HepG2 (cell line): ENCODE measurements at regions not wholly inside any gene's neighbourhood (a gene's known extent, or its start where the extent isn't known, plus 50 kb on each side); places are given as distances from the start of the nearest gene placed in this dataset.

Source experiments
- ATAC-seq: fragments of 200-7000 bp; cut with Tn5 transposase; 3 replicates; pipeline ENCODE4 v1.9.1; 2020; ENCODE audit warnings: mild to moderate bottlenecking, moderate library complexity
- BruUV-seq: library from RNA; stranded (reverse); fragments of 400-500 nt; replicated peaks from 2 replicates; lab custom pipeline; 2021; lab: Mats Ljungman, UMichigan
- CTCF ChIA-PET: fragments of 300-600 bp; formaldehyde crosslinking; extraction: SDS; loops from one replicate; lab custom pipeline; 2021; ENCODE audit warnings: low total read pairs, inconsistent platforms, low intra/inter-chr PET ratio; lab: Yijun Ruan, JAX
- POLR2A ChIA-PET: fragments of 350-600 bp; sonication (Branson Sonifier 250); formaldehyde crosslinking; loops from one replicate; lab custom pipeline; 2020; ENCODE audit warnings: antibody characterized with exemption, inconsistent platforms; lab: Yijun Ruan, JAX
- DNase-seq: peaks from one replicate; pipeline ENCODE4 v3.0.0-alpha.2; 2015; ENCODE audit warnings: low spot score
- FAIRE-seq: peaks from 3 replicates; lab custom pipeline; 2011; peaks lifted over from hg19 to GRCh38; lab: Jason Lieb, UNC
- H2AFZ ChIP-seq: one replicate; pipeline ENCODE4 v1.6.1; 2011; ENCODE audit warnings: low read length, inconsistent platforms
- H3K27ac ChIP-seq: fragments of 300-600 bp; 3 replicates; pipeline ENCODE4 v1.8.0; 2011; ENCODE audit warnings: mixed run types, mild to moderate bottlenecking, mixed read lengths, low read length, inconsistent platforms; ENCODE audit not compliant: insufficient read depth; ENCODE audit errors: extremely low read length
- H3K27me3 ChIP-seq, 2 experiments: fragments of 200-600 bp in 1 of 2; 2 replicates in 1 of 2; 3 replicates in 1 of 2; pipeline versions ENCODE4 v1.6.0 to v1.8.0; 2011; ENCODE audit warnings: low read length in 2 of 2, mild to moderate bottlenecking in 2 of 2, moderate library complexity in 2 of 2, inconsistent platforms in 1 of 2; ENCODE audit not compliant: insufficient read depth in 2 of 2, control insufficient read depth in 1 of 2
- H3K36me3 ChIP-seq, 2 experiments: fragments of 200-600 bp in 1 of 2; replicated peaks in 1 of 2; 2 replicates in 1 of 2; 3 replicates in 1 of 2; pipeline versions ENCODE4 v1.5.1 to v1.8.0; 2011; ENCODE audit warnings: low read length in 2 of 2, inconsistent platforms in 1 of 2; ENCODE audit not compliant: insufficient read depth in 2 of 2, control insufficient read depth in 1 of 2
- H3K4me1 ChIP-seq: 2 replicates; pipeline ENCODE4 v1.5.1; 2012; ENCODE audit warnings: low read length, inconsistent platforms; ENCODE audit not compliant: insufficient read depth
- H3K4me2 ChIP-seq: 2 replicates; pipeline ENCODE4 v1.6.0; 2011; ENCODE audit warnings: low read depth, low read length, inconsistent platforms
- H3K4me3 ChIP-seq, 3 experiments: fragments of 200-600 bp in 1 of 3; sonication (generic), shearing (Covaris generic) in 1 of 3; replicated peaks in 1 of 3; 2 replicates each; pipeline ENCODE4 v1.5.1; 2011 to 2016; ENCODE audit warnings: low read length in 3 of 3, inconsistent platforms in 2 of 3, low read depth in 2 of 3, mild to moderate bottlenecking in 2 of 3, control low read depth in 1 of 3, mixed read lengths in 1 of 3; ENCODE audit not compliant: insufficient read depth in 1 of 3
- H3K79me2 ChIP-seq: one replicate; pipeline ENCODE4 v1.6.1; 2011; ENCODE audit warnings: low read length, inconsistent platforms; ENCODE audit not compliant: insufficient read depth
- H3K9ac ChIP-seq: 2 replicates; pipeline ENCODE4 v1.6.0; 2011; ENCODE audit warnings: mild to moderate bottlenecking, low read depth, low read length, inconsistent platforms; ENCODE audit not compliant: insufficient read depth
- H3K9me3 ChIP-seq: 2 replicates; pipeline ENCODE4 v1.5.1; 2012; ENCODE audit warnings: mild to moderate bottlenecking, low read length
- H4K20me1 ChIP-seq: 2 replicates; pipeline ENCODE4 v1.6.0; 2011; ENCODE audit warnings: inconsistent platforms, mild to moderate bottlenecking, low read length, moderate library complexity; ENCODE audit not compliant: insufficient read depth
- DPF2 ChIP-seq: sonication (generic); formaldehyde crosslinking; IDR thresholded peaks from 2 replicates; pipeline ENCODE4 v1.4.0; 2020; ENCODE audit warnings: mild to moderate bottlenecking, low read depth, missing genetic modification reagents, borderline replicate concordance
- PHF21A ChIP-seq: sonication (generic); formaldehyde crosslinking; IDR thresholded peaks from 2 replicates; pipeline ENCODE4 v1.5.0; 2020; ENCODE audit warnings: mild to moderate bottlenecking, missing genetic modification reagents
- POLR2A ChIP-seq, 2 experiments: IDR thresholded peaks; 2 replicates each; pipeline ENCODE4 v1.6.1; 2011; ENCODE audit warnings: low read depth in 2 of 2, low read length in 2 of 2, mild to moderate bottlenecking in 1 of 2, moderate library complexity in 1 of 2; ENCODE audit not compliant: insufficient read depth in 1 of 2
- PREB ChIP-seq: sonication (generic); formaldehyde crosslinking; IDR thresholded peaks from 2 replicates; pipeline ENCODE4 v1.4.0; 2020; ENCODE audit warnings: missing genetic modification reagents
- RAD51 ChIP-seq: fragments of 450-650 bp; IDR thresholded peaks from 2 replicates; pipeline ENCODE4 v1.6.1; 2016; ENCODE audit warnings: borderline replicate concordance
- XBP1 ChIP-seq: sonication (generic); formaldehyde crosslinking; IDR thresholded peaks from 2 replicates; pipeline ENCODE4 v1.5.0; 2020; ENCODE audit warnings: missing genetic modification reagents
- ZNF20 ChIP-seq: sonication (generic); formaldehyde crosslinking; IDR thresholded peaks from 2 replicates; pipeline ENCODE4 v1.4.0; 2020; ENCODE audit warnings: mild to moderate bottlenecking, moderate library complexity, missing genetic modification reagents
- ZNF232 ChIP-seq: sonication (generic); formaldehyde crosslinking; IDR thresholded peaks from 2 replicates; pipeline ENCODE4 v1.4.0; 2020; ENCODE audit warnings: missing genetic modification reagents, borderline replicate concordance
- ZNF318 ChIP-seq: sonication (generic); formaldehyde crosslinking; IDR thresholded peaks from 2 replicates; pipeline ENCODE4 v1.4.0; 2020; ENCODE audit warnings: mild to moderate bottlenecking, missing genetic modification reagents
- ZNF740 ChIP-seq: sonication (generic); formaldehyde crosslinking; IDR thresholded peaks from 2 replicates; pipeline ENCODE4 v1.4.0; 2020; ENCODE audit warnings: missing genetic modification reagents
- WGBS: methylation state at CpG from one replicate; pipeline ENCODE4 v1.1.6; 2017; ENCODE audit warnings: low lambda C conversion rate; 5-methylcytosine and 5-hydroxymethylcytosine counted together
- in situ Hi-C: cut with HindIII; loops from 2 replicates; pipeline ENCODE4 v1.10.0; 2017; ENCODE audit warnings: low pct_unique_long_range_greater_than_20kb; ENCODE audit not compliant: extremely low pct_ligation_motif_present
- intact Hi-C: fragments of 100-400 bp; cut with micrococcal nuclease; formaldehyde crosslinking; loops from one replicate; pipeline ENCODE4 v1.10.0; 2022; ENCODE audit not compliant: unreplicated experiment

GRCh38 chr13:22287343-22287920 is 616.6 kb downstream of the FGF9 start:
- no peaks in the 10 kb centered on the region; a peak in 1 of 5 replicates for H3K27me3 ChIP-seq
- H3K4me1 ChIP-seq: no peaks in the 10 kb centered on the region
- no peak for FAIRE-seq
- POLR2A ChIA-PET: no interaction called here
- H3K9me3 ChIP-seq: no peaks in the 10 kb centered on the region
- no peaks in the 10 kb centered on the region for H4K20me1 ChIP-seq
- no peak overlapping the region for H3K4me2 ChIP-seq
- WGBS: 45% methylated on average over 6 of the region's 6 CpGs
- DNase-seq: no peak
- intact Hi-C loops (no loop called here), in situ Hi-C loops (loop anchor here (25.0 kb wide), 1 partner anchor 650 kb away; no protein-coding TSS in a partner anchor)
- no peaks in the 10 kb centered on the region for H3K36me3 ChIP-seq
- no peak overlapping the region for H3K4me3 ChIP-seq
- CTCF ChIA-PET: no interaction called here
- TF ChIP-seq ZNF740 (CRISPR knock-in tag): no peak
- no peak for TF ChIP-seq RAD51
- TF ChIP-seq ZNF20: no peak
- TF ChIP-seq DPF2 (CRISPR knock-in tag): no peak
- H2AFZ ChIP-seq: no peak overlapping the region
- no TSS peak for BruUV-seq
- no peak overlapping the region for H3K27ac ChIP-seq
- no peak for ATAC-seq
- H3K79me2 ChIP-seq: no peaks in the 10 kb centered on the region
- no peak overlapping the region for H3K9ac ChIP-seq

GRCh38 chr13:22288496-22288895 is 617.6 kb downstream of the FGF9 start:
- Histone ChIP-seq H3K9me3 (no peaks in the 10 kb centered on the region), H3K36me3 (no peaks in the 10 kb centered on the region), H3K9ac (no peak overlapping the region), H3K4me1 (no peaks in the 10 kb centered on the region), H3K27me3 (no peaks in the 10 kb centered on the region; a peak in 1 of 5 replicates), H3K79me2 (no peaks in the 10 kb centered on the region), H3K27ac (no peak overlapping the region), H4K20me1 (no peaks in the 10 kb centered on the region), H2AFZ (no peak overlapping the region), H3K4me3 (no peak overlapping the region), H3K4me2 (no peak overlapping the region)
- ATAC-seq (no peak), FAIRE-seq (no peak), DNase-seq (no peak)
- ChIA-PET CTCF (no interaction called here), POLR2A (no interaction called here)
- in situ Hi-C loops: loop anchor here (25.0 kb wide), 1 partner anchor 651 kb away; no protein-coding TSS in a partner anchor
- WGBS: 21% methylated on average over 4 of the region's 4 CpGs
- intact Hi-C loops: no loop called here
- BruUV-seq: no TSS peak
- TF ChIP-seq PREB (CRISPR knock-in tag) (no peak), ZNF318 (no peak), ZNF232 (CRISPR knock-in tag) (no peak), XBP1 (CRISPR knock-in tag) (no peak), PHF21A (CRISPR knock-in tag) (no peak), POLR2A (IDR thresholded peaks at IDR 0.05; ENCODE audit: insufficient read depth in 1 of 2, low read depth in 2 of 2, low read length in 2 of 2) (no peak)
